Astrocyte (in vitro differentiated cells and primary cell): ENCODE measurements at regions not wholly inside any gene's neighbourhood (a gene's known extent, or its start where the extent isn't known, plus 50 kb on each side); places are given as distances from the start of the nearest gene placed in this dataset.
"Not testable (repeated sequence)": the region's sequence is repeated elsewhere in the genome, so short reads cannot be mapped to it uniquely, and the experiment has no call there.

ENCODE experiments used
- DNase-seq: peaks from one replicate; pipeline ENCODE4 v3.0.0-alpha.2; 2010; ENCODE audit warnings: low read depth
- FAIRE-seq: peaks from 2 replicates; lab custom pipeline; 2011; peaks lifted over from hg19 to GRCh38; lab: Jason Lieb, UNC
- H2AFZ ChIP-seq: 2 replicates; pipeline ENCODE4 v1.6.0; 2012; ENCODE audit warnings: low read depth, low read length, inconsistent platforms
- H3K27ac ChIP-seq: 2 replicates; pipeline ENCODE4 v1.5.1; 2011; ENCODE audit warnings: low read depth, low read length, inconsistent platforms
- H3K27me3 ChIP-seq: 2 replicates; pipeline ENCODE4 v1.6.0; 2011; ENCODE audit warnings: low read length, inconsistent platforms; ENCODE audit not compliant: insufficient read depth
- H3K36me3 ChIP-seq: 2 replicates; pipeline ENCODE4 v1.5.1; 2011; ENCODE audit warnings: low read length, inconsistent platforms; ENCODE audit not compliant: insufficient read depth
- H3K4me1 ChIP-seq: 2 replicates; pipeline ENCODE4 v1.5.1; 2011; ENCODE audit warnings: low read length, inconsistent platforms; ENCODE audit not compliant: insufficient read depth
- H3K4me2 ChIP-seq: 2 replicates; pipeline ENCODE4 v1.6.0; 2012; ENCODE audit warnings: low read length, inconsistent platforms
- H3K4me3 ChIP-seq: 2 replicates; pipeline ENCODE4 v1.5.1; 2011; ENCODE audit warnings: low read depth, mild to moderate bottlenecking, low read length, inconsistent platforms; ENCODE audit not compliant: insufficient read depth
- H3K79me2 ChIP-seq: 2 replicates; pipeline ENCODE4 v1.6.0; 2012; ENCODE audit warnings: mild to moderate bottlenecking, low read length, inconsistent platforms; ENCODE audit not compliant: insufficient read depth
- H3K9ac ChIP-seq: 2 replicates; pipeline ENCODE4 v1.6.0; 2012; ENCODE audit warnings: mild to moderate bottlenecking, low read length, inconsistent platforms
- H3K9me3 ChIP-seq: 2 replicates; pipeline ENCODE4 v1.5.1; 2012; ENCODE audit warnings: low read depth, mild to moderate bottlenecking, low read length, inconsistent platforms; ENCODE audit not compliant: insufficient read depth
- H4K20me1 ChIP-seq: 2 replicates; pipeline ENCODE4 v1.6.0; 2012; ENCODE audit warnings: low read length, inconsistent platforms; ENCODE audit not compliant: insufficient read depth
- H3K27ac Mint-ChIP-seq: one replicate; pipeline ENCODE4 v1.8.0; 2021; ENCODE audit warnings: mild to moderate bottlenecking, mixed read lengths; ENCODE audit not compliant: unreplicated experiment
- H3K27me3 Mint-ChIP-seq: one replicate; pipeline ENCODE4 v1.8.0; 2021; ENCODE audit warnings: low read depth, mixed read lengths; ENCODE audit not compliant: unreplicated experiment
- H3K36me3 Mint-ChIP-seq: one replicate; pipeline ENCODE4 v1.8.0; 2021; ENCODE audit warnings: low read depth, mixed read lengths; ENCODE audit not compliant: unreplicated experiment
- H3K4me1 Mint-ChIP-seq: one replicate; pipeline ENCODE4 v1.8.0; 2021; ENCODE audit warnings: low read depth, mixed read lengths; ENCODE audit not compliant: unreplicated experiment
- H3K4me3 Mint-ChIP-seq: one replicate; pipeline ENCODE4 v1.8.0; 2021; ENCODE audit warnings: mild to moderate bottlenecking, moderate library complexity, mixed read lengths; ENCODE audit not compliant: unreplicated experiment
- H3K9me3 Mint-ChIP-seq: one replicate; pipeline ENCODE4 v1.8.0; 2021; ENCODE audit warnings: mild to moderate bottlenecking, mixed read lengths; ENCODE audit not compliant: unreplicated experiment
- CTCF ChIP-seq: IDR thresholded peaks from 2 replicates; pipeline ENCODE4 v1.5.1; 2011; ENCODE audit warnings: low read depth, mild to moderate bottlenecking, inconsistent platforms, low read length, moderate library complexity; ENCODE audit not compliant: insufficient read depth
- EZH2 ChIP-seq: IDR thresholded peaks from 2 replicates; pipeline ENCODE4 v1.6.1; 2012; ENCODE audit warnings: mild to moderate bottlenecking, low read length, inconsistent platforms; ENCODE audit not compliant: insufficient read depth

GRCh38 chr2:12490641-12491040, 226.1 kb upstream of the TRIB2 start:
- H2AFZ ChIP-seq, result no peak overlapping the region
- Mint-ChIP-seq H3K4me3 (no peak overlapping the region), H3K9me3 (no peaks in the 10 kb centered on the region), H3K4me1 (peaks cover 13% of the 10 kb centered on the region), H3K27me3 (peaks cover 6% of the 10 kb centered on the region), H3K27ac (no peak overlapping the region), H3K36me3 (no peaks in the 10 kb centered on the region)
- H3K36me3 ChIP-seq, result no peaks in the 10 kb centered on the region
- DNase-seq (no peak), FAIRE-seq (no peak)
- H3K9ac ChIP-seq, result no peak overlapping the region
- H3K9me3 ChIP-seq, result no peaks in the 10 kb centered on the region
- no peak overlapping the region for H3K4me3 ChIP-seq
- peaks cover 18% of the 10 kb centered on the region for H3K4me1 ChIP-seq
- no peaks in the 10 kb centered on the region for H4K20me1 ChIP-seq
- no peak overlapping the region for H3K4me2 ChIP-seq
- H3K27ac ChIP-seq, result no peak overlapping the region
- no peaks in the 10 kb centered on the region for H3K79me2 ChIP-seq
- H3K27me3 ChIP-seq, result no peaks in the 10 kb centered on the region
- TF ChIP-seq EZH2 (no peak), CTCF (no peak)

GRCh38 chr2:12492360-12492759, 224.4 kb upstream of the TRIB2 start:
- H3K4me1 Mint-ChIP-seq, H3K9me3 ChIP-seq, H3K4me3 Mint-ChIP-seq, H3K27me3 ChIP-seq, FAIRE-seq, H3K27ac ChIP-seq, H3K36me3 ChIP-seq, H3K9ac ChIP-seq, H3K79me2 ChIP-seq, H3K4me2 ChIP-seq, H3K27ac Mint-ChIP-seq, H2AFZ ChIP-seq, H3K4me3 ChIP-seq, H3K27me3 Mint-ChIP-seq, H3K9me3 Mint-ChIP-seq, DNase-seq, H4K20me1 ChIP-seq, H3K36me3 Mint-ChIP-seq: not testable (repeated sequence)
- peaks cover 10% of the 10 kb centered on the region for H3K4me1 ChIP-seq

DNA sequence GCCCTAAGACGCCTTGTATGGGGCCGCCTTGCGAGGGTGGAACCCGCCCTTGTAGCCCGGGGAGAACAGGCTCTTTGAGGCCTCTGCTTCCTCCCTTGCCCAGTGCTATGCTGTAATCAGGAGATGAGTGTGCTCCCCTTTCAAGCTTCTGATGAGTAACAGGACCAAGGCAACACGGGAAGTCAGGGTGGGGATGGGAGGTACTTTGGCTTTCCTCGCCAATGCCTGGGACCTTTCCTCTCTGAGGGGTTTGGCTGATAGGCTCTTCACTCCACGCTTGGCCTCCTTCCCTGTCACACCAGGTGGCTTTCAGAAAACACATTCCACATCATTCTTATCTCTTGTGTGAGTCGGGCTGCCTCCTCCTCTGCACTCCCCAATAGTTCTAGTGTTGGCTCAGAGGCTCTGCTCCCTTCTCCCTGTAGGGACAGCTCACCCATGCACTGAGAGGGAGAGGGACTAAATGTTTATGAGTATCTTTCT, 223.7 kb upstream of the TRIB2 start:
- no peaks in the 10 kb centered on the region for H4K20me1 ChIP-seq
- Mint-ChIP-seq H3K4me3 (no peak overlapping the region), H3K27me3 (peaks cover 6% of the 10 kb centered on the region), H3K27ac (peak overlapping the region; percentile 85), H3K4me1 (peaks cover 5% of the 10 kb centered on the region), H3K36me3 (no peaks in the 10 kb centered on the region), H3K9me3 (no peaks in the 10 kb centered on the region)
- no peaks in the 10 kb centered on the region for H3K36me3 ChIP-seq
- no peak overlapping the region for H3K9ac ChIP-seq
- H3K4me2 ChIP-seq, result peak overlapping the region; percentile 39
- TF ChIP-seq EZH2 (no peak), CTCF (no peak)
- peak overlapping the region; percentile 61 for H3K27ac ChIP-seq
- no peaks in the 10 kb centered on the region for H3K27me3 ChIP-seq
- DNase-seq (peak; percentile 93), FAIRE-seq (peak; percentile 92)
- peaks cover 10% of the 10 kb centered on the region for H3K4me1 ChIP-seq
- peak overlapping the region; percentile 53 for H2AFZ ChIP-seq
- H3K79me2 ChIP-seq, result no peaks in the 10 kb centered on the region
- H3K4me3 ChIP-seq, result no peak overlapping the region
- H3K9me3 ChIP-seq, result no peaks in the 10 kb centered on the region
